Cortex of kidney (tissue), 1 donor: ENCODE measurements at regions not wholly inside any gene's neighbourhood (a gene's known extent, or its start where the extent isn't known, plus 50 kb on each side); places are given as distances from the start of the nearest gene placed in this dataset.

Experiments used
- DNase-seq: peaks from one replicate; lab custom pipeline; 2025; lab: John Stamatoyannopoulos, UW

DNA sequence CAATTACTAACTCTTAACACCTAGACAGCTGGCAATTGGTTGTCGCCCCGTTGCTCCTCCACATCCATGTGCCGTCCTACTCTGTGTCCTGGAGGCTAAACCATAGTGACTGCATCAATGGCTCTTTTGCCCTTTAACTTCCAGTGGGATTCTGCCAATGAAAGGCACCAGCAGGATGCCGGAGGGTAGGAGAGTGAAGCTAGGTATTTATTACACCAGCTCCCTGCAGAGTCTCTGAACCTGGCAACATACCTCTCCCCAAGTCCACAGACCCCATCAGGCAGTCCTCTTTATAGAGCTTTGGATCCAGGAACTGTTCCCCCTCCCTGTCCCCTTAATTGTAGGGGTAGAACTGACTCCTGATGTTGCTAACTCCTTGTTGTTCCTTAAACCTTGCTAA, 426.8 kb downstream of the HNRNPD start:
- DNase-seq: no peak

DNA sequence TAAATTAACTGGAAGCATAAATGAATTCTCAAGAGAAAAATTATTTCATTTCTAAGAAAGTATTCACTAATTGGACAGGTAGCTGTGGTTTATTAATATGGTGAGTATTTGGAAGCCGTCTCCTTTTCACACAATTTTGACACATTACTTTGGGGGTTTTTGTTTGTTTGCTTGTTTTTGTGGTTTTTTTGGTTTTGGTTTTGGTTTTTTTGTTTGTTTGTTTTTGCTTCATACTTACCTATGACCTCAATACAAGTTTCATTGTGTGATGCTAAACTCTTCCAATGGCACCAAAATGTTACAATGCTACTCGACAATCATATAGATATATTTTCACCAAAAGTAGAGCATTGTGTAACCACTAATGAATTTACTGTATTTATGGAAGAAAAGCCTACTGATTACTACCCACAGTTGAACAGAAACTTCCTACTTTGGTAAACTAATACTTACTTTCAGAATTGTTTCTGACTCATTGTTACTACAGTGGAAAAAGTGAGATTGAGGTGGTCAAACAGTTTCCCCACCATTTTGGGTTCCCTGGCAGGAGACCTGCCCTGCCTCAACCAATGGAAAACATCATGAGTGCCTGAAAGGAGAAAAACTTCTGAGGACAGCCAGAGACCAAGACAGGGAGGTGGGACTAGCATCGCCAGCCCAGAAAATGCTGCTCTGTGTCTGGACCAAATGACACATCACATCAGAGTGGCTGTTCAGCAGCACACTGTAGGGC, 443.1 kb downstream of the HNRNPD start:
- DNase-seq: no peak

GRCh38 chr4:81923140-81923539, 450.7 kb downstream of the HNRNPD start:
- no peak for DNase-seq

GRCh38 chr4:81922313-81922712, 450.6 kb upstream of the RASGEF1B start:
- DNase-seq: no peak

- no peak for DNase-seq
Observed at GRCh38 chr4:81921751-81922159, 450.0 kb upstream of the RASGEF1B start.

DNA sequence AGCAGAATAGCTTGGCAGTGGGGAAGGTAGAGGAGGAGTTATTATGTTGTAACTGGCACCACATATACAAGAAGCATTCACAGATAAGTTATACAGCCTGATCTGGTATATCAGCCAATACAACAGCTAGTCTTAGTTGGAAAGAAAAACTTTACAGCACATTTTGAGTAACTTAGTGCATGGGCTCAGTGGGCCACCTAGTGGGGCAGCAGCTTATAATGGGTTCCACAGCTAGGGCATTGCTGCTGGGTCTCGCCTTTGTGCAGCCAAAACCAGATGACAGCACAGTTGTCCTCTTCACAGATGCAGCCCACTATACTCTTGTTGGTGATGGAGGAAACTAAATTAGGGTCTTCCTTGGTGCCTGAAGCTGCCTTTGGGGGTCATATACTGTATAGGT, 448.1 kb upstream of the RASGEF1B start:
- DNase-seq: no peak

- DNase-seq: no peak
Observed at GRCh38 chr4:81919223-81919622, 447.5 kb upstream of the RASGEF1B start.

GRCh38 chr4:81915430-81915829, 443.7 kb upstream of the RASGEF1B start:
- no peak for DNase-seq

GRCh38 chr4:81914623-81915022, 442.9 kb upstream of the RASGEF1B start:
- DNase-seq: no peak

- no peak for DNase-seq
Observed at GRCh38 chr4:81913427-81913879, 441.7 kb upstream of the RASGEF1B start.

DNA sequence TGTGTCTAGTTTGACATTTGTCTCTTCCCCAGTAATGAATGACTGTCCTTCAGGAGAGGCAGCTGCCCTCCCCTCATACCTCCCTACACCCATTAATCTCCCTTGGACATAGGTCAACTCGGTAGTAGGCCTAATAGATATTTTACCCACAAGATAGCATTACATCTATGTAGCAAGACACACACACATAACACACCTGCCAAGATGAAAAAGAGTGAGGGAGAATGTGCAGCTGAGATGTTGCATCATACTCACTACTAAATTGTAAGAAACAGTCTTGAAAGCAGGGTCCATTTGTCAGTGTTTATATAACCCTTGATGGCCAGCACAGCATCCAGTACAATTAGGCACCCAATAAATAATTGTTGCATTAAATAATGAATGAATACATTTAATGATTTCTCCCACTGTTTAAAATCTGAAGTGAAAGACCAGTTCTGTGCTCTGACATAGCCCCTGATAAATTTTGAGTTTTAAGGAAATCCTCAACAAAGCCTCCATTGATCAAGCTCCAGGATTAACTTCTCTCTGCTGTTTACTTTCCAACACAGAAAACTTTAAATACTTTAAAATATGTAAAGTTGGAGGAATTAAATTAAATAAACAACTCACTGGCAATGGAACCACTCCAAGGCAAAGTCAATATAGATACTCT, 440.8 kb upstream of the RASGEF1B start:
- DNase-seq: no peak

DNA sequence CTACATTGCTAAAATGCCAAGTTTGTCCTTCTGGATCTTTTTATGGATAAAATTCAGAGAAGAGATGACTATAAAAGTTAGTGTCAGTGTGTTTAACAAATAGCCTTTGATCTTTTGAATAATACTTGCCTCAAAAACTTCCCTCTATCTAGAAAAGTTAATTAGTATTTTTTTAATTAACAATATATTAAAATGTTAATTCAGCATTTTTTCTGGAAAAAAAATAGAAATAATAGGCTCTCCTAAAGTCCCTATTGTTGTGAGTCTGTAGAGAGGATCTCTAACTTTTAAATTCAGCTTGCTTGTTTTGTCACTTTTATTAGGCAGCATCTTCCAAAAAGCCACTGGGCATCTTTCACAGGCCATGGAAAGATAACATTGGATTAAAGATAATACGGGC, 435.2 kb upstream of the RASGEF1B start:
- DNase-seq: no peak

- no peak for DNase-seq
Observed at GRCh38 chr4:81905971-81906370, 434.3 kb upstream of the RASGEF1B start.

DNA sequence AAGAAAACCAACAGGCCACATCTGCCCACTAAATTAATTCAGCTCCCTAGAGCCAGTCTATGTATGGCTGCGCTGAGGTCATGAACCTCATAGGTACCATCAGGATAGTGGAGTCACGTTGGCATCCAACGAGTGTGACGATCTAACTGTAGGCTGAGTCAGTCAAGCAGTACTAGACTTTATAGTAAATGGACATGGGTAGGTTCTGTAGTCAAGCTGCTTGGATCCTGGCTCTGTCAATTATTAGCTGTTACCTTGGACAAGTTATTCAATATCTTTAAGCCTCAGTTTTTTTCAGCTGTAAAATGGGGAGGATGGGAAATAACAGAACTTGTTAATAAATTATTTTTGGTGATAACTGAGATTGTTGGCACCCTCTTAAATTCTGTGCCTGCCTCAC, 432.4 kb upstream of the RASGEF1B start:
- no peak for DNase-seq

DNA sequence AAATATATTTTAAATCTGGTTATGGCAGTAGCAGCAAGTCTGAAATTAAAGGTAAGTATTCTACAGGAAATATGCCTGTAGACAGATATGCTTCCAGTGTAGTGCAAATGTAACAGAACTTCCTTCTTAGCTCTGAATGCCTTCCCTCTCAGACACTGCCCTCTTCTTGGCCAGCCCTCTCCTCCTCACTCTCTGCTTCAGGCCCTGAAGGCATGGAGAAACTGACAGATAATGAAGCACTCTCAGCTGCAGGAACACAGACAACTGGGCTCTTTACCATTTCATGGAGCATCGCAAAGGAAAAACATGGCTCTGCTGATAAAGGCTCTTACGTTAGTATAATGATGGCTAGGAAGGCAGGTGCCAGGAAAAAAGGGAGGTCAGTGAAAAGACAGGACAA, 431.5 kb upstream of the RASGEF1B start:
- DNase-seq: no peak

GRCh38 chr4:81898862-81899504, 427.3 kb upstream of the RASGEF1B start:
- DNase-seq: no peak

DNA sequence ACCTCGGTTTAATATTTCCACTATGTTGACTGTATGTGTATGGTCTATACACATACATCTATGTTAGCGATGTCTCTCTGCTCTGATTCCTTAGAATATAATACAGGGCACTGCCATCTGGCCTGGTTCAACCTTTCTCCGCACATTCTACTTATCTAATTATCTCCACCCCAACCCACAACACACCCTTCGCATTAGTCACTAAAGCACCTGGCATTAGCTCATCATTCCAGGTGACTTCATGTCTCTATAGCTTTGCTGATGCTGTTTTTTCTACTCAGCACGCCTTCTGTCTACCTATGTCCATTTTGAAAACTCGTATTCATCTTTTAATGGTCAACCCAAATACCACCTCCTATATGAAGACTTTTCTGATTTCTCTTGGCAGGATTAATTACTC, 425.2 kb upstream of the RASGEF1B start:
- DNase-seq: no peak

- DNase-seq: no peak
Observed at GRCh38 chr4:81891005-81891996, 419.6 kb upstream of the RASGEF1B start.

DNA sequence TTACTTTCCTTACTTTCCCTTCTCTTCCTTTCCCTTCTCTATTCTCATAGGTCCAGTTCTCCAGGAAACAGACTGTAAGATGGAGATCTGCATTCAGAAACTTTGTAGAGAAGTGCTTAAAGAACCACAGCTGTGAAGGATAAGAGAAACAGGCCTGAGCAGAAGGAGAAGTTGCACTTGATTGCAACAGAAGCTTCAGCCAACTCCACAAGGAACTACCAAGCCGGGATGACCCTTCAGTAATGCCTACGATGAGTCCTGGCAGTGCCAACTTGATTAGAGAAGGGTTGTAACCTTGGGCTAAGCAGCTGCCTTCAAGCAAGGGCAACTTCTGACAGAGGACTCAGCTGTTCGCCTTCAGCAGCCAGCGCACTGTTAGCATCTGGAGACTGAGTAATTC, 413.3 kb upstream of the RASGEF1B start:
- DNase-seq: no peak

- no peak for DNase-seq
Observed at GRCh38 chr4:81883530-81884450, 412.1 kb upstream of the RASGEF1B start.

DNA sequence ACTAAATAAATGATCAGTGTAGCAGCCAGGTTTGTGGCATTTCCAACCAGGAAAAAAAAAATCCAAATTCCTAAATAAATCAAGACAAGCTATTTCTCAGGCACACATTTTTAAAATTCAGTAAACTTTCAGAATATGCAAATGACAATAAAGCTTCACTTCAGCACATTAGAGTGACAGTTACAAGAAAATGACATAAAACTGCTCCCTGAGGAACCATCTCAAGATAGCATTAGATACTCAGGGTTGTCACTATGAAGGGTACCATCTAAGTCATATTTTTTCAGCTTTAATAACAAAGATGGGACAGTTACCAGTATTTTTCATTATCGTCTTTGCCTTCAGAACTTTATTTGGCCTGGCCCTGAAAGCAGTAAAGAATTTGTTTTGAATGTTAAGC, 411.3 kb upstream of the RASGEF1B start:
- DNase-seq: no peak
